PFSK-1 (cell line): ENCODE measurements at regions not wholly inside any gene's neighbourhood (a gene's known extent, or its start where the extent isn't known, plus 50 kb on each side); places are given as distances from the start of the nearest gene placed in this dataset.

ENCODE experiments used
- FOXP2 ChIP-seq: optimal IDR thresholded peaks from 2 replicates; pipeline ENCODE3; 2011; ENCODE audit warnings: borderline replicate concordance, control low read depth, inconsistent platforms; ENCODE audit not compliant: insufficient read depth; ENCODE audit errors: extremely low read length, extremely low read depth
- POLR2AphosphoS5 ChIP-seq: IDR thresholded peaks from 2 replicates; pipeline ENCODE4 v1.6.1; 2012; ENCODE audit warnings: low read depth, mild to moderate bottlenecking, control low read depth, low read length, moderate library complexity
- SIN3A ChIP-seq: IDR thresholded peaks from 2 replicates; pipeline ENCODE4 v1.6.1; 2012; ENCODE audit warnings: mild to moderate bottlenecking, low read length, moderate library complexity, borderline replicate concordance; ENCODE audit not compliant: insufficient read depth
- TAF1 ChIP-seq: IDR thresholded peaks from 2 replicates; pipeline ENCODE4 v1.6.1; 2012; ENCODE audit warnings: low read length, control low read depth, borderline replicate concordance; ENCODE audit not compliant: insufficient read depth
- TF ChIP-seq, protein P1 (sequence below), 2 experiments: IDR thresholded peaks; 2 replicates each; pipeline versions ENCODE4 v1.6.1 to v1.8.0; 2011 to 2012; ENCODE audit warnings: low read depth in 2 of 2, low read length in 2 of 2, control low read depth in 1 of 2, inconsistent platforms in 1 of 2, mild to moderate bottlenecking in 1 of 2, moderate library complexity in 1 of 2; ENCODE audit not compliant: insufficient read depth in 1 of 2

- TF ChIP-seq POLR2AphosphoS5 (no peak), FOXP2 (no peak), TAF1 (no peak), SIN3A (no peak)
- TF ChIP-seq, protein P1, sequence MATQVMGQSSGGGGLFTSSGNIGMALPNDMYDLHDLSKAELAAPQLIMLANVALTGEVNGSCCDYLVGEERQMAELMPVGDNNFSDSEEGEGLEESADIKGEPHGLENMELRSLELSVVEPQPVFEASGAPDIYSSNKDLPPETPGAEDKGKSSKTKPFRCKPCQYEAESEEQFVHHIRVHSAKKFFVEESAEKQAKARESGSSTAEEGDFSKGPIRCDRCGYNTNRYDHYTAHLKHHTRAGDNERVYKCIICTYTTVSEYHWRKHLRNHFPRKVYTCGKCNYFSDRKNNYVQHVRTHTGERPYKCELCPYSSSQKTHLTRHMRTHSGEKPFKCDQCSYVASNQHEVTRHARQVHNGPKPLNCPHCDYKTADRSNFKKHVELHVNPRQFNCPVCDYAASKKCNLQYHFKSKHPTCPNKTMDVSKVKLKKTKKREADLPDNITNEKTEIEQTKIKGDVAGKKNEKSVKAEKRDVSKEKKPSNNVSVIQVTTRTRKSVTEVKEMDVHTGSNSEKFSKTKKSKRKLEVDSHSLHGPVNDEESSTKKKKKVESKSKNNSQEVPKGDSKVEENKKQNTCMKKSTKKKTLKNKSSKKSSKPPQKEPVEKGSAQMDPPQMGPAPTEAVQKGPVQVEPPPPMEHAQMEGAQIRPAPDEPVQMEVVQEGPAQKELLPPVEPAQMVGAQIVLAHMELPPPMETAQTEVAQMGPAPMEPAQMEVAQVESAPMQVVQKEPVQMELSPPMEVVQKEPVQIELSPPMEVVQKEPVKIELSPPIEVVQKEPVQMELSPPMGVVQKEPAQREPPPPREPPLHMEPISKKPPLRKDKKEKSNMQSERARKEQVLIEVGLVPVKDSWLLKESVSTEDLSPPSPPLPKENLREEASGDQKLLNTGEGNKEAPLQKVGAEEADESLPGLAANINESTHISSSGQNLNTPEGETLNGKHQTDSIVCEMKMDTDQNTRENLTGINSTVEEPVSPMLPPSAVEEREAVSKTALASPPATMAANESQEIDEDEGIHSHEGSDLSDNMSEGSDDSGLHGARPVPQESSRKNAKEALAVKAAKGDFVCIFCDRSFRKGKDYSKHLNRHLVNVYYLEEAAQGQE (IDR thresholded peaks at IDR 0.05; ENCODE audit: insufficient read depth in 1 of 2, low read depth in 2 of 2, low read length in 2 of 2), result no peak
Observed at GRCh38 chr3:66103729-66104128, 65.0 kb upstream of the MAGI1 start.

GRCh38 chr3:66101901-66102300 lies 63.2 kb upstream of the MAGI1 start:
- TF ChIP-seq TAF1, result no peak
- no peak for TF ChIP-seq POLR2AphosphoS5
- TF ChIP-seq SIN3A, result no peak
- TF ChIP-seq FOXP2, result no peak
- TF ChIP-seq, protein P1 (IDR thresholded peaks at IDR 0.05; ENCODE audit: insufficient read depth in 1 of 2, low read depth in 2 of 2, low read length in 2 of 2), result no peak

- TF ChIP-seq POLR2AphosphoS5, result no peak
- TF ChIP-seq FOXP2, result no peak
Observed at GRCh38 chr3:66099541-66100065, 60.9 kb upstream of the MAGI1 start.

DNA sequence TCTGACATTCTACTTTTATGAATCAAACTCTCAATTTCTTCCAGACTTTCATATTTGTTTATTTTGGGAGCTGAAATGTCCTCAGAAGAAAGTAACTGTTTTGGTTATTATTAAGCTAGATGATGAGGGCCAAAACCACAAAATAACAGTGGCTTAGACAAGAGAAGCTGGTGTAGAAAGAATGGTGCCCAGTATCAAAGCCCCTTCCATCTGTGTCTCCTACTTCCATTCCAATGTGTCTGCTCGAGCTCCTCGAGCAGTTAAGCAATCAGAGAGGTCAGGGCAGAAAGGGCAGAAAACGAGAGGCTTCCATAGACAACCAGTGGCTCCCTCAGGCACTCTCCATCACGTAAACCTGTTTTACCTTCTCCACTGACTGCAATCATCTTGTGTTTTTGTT lies 59.7 kb upstream of the MAGI1 start:
- TF ChIP-seq FOXP2, result no peak
- TF ChIP-seq TAF1, result no peak
- TF ChIP-seq SIN3A, result no peak
- TF ChIP-seq, protein P1 (IDR thresholded peaks at IDR 0.05; ENCODE audit: insufficient read depth in 1 of 2, low read depth in 2 of 2, low read length in 2 of 2), result no peak
- TF ChIP-seq POLR2AphosphoS5, result no peak

DNA sequence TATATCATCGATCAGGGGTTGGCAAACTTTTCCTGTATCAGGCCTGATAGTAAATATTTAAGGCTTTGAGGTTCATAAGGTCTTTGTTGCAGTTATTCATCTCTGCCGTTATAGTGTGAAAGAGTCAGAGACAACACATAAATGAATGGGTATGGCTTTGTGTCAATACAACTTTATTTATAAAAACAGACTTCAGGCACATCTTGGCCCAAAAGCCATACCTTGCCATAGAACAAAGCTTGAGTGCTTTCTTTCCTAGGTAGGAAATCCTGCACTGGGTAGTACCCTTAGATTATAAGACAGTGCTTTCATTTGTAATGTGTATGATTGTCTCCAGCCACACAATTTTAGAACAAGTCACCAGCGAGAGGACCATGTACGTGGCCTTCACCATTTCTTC lies 58.9 kb upstream of the MAGI1 start:
- TF ChIP-seq, protein P1 (IDR thresholded peaks at IDR 0.05; ENCODE audit: insufficient read depth in 1 of 2, low read depth in 2 of 2, low read length in 2 of 2), result no peak
- TF ChIP-seq FOXP2 (no peak), TAF1 (no peak), POLR2AphosphoS5 (no peak), SIN3A (no peak)
